Skeletal muscle satellite cell (primary cell): ENCODE measurements at regions not wholly inside any gene's neighbourhood (a gene's known extent, or its start where the extent isn't known, plus 50 kb on each side); places are given as distances from the start of the nearest gene placed in this dataset.

ENCODE experiments used
- H3K27me3 ChIP-seq: 2 replicates; pipeline ENCODE4 v1.7.0; 2013; ENCODE audit warnings: low read length; ENCODE audit not compliant: control insufficient read depth, insufficient read depth
- H3K36me3 ChIP-seq: 2 replicates; pipeline ENCODE4 v1.7.0; 2013; ENCODE audit warnings: mild to moderate bottlenecking, control low read depth, low read length; ENCODE audit not compliant: insufficient read depth
- H3K4me1 ChIP-seq: 2 replicates; pipeline ENCODE4 v1.7.0; 2013; ENCODE audit warnings: low read length; ENCODE audit not compliant: control insufficient read depth, insufficient read depth
- H3K4me2 ChIP-seq: 2 replicates; pipeline ENCODE4 v1.7.0; 2013; ENCODE audit warnings: mild to moderate bottlenecking, low read length
- H3K4me3 ChIP-seq: 2 replicates; pipeline ENCODE4 v1.7.0; 2013; ENCODE audit warnings: low read length
- H3K9ac ChIP-seq: 2 replicates; pipeline ENCODE4 v1.7.0; 2013; ENCODE audit warnings: mild to moderate bottlenecking, low read depth, low read length, moderate library complexity
- H3K9me3 ChIP-seq: replicated peaks from 2 replicates; pipeline ENCODE4 v1.7.0; 2013; ENCODE audit warnings: mild to moderate bottlenecking, control low read depth, low read length

GRCh38 chr1:219993554-219994433 is 52.5 kb downstream of the EPRS1 start:
- H3K36me3 ChIP-seq: peaks cover 21% of the 10 kb centered on the region
- no peak overlapping the region for H3K4me2 ChIP-seq
- H3K4me1 ChIP-seq: no peaks in the 10 kb centered on the region
- H3K9me3 ChIP-seq: no peaks in the 10 kb centered on the region
- H3K4me3 ChIP-seq: no peak overlapping the region
- H3K9ac ChIP-seq: no peak overlapping the region
- no peaks in the 10 kb centered on the region for H3K27me3 ChIP-seq

- Histone ChIP-seq H3K4me1 (no peaks in the 10 kb centered on the region), H3K27me3 (no peaks in the 10 kb centered on the region), H3K9me3 (no peaks in the 10 kb centered on the region), H3K4me3 (no peak overlapping the region), H3K9ac (no peak overlapping the region), H3K4me2 (no peak overlapping the region), H3K36me3 (peaks cover 32% of the 10 kb centered on the region)
Observed at GRCh38 chr1:219991919-219992318, 54.4 kb downstream of the EPRS1 start.

GRCh38 chr1:219991511-219991810 is 54.8 kb downstream of the EPRS1 start:
- Histone ChIP-seq H3K27me3 (no peaks in the 10 kb centered on the region), H3K4me2 (no peak overlapping the region), H3K36me3 (peaks cover 32% of the 10 kb centered on the region), H3K4me3 (no peak overlapping the region), H3K9me3 (no peaks in the 10 kb centered on the region), H3K9ac (no peak overlapping the region), H3K4me1 (no peaks in the 10 kb centered on the region)

- no peak overlapping the region for H3K4me2 ChIP-seq
- H3K4me1 ChIP-seq: no peaks in the 10 kb centered on the region
- H3K27me3 ChIP-seq: no peaks in the 10 kb centered on the region
- H3K9ac ChIP-seq: no peak overlapping the region
- peaks cover 32% of the 10 kb centered on the region for H3K36me3 ChIP-seq
- no peak overlapping the region for H3K4me3 ChIP-seq
- H3K9me3 ChIP-seq: no peaks in the 10 kb centered on the region
Observed at GRCh38 chr1:219990782-219991510, 55.4 kb downstream of the EPRS1 start.

GRCh38 chr1:219989766-219990165 is 56.5 kb downstream of the EPRS1 start:
- H3K4me3 ChIP-seq: no peak overlapping the region
- H3K4me2 ChIP-seq: no peak overlapping the region
- no peak overlapping the region for H3K9ac ChIP-seq
- H3K27me3 ChIP-seq: no peaks in the 10 kb centered on the region
- no peaks in the 10 kb centered on the region for H3K9me3 ChIP-seq
- H3K36me3 ChIP-seq: peaks cover 27% of the 10 kb centered on the region
- no peaks in the 10 kb centered on the region for H3K4me1 ChIP-seq

GRCh38 chr1:219988818-219989217 is 57.5 kb downstream of the EPRS1 start:
- no peaks in the 10 kb centered on the region for H3K27me3 ChIP-seq
- H3K4me3 ChIP-seq: no peak overlapping the region
- H3K9me3 ChIP-seq: no peaks in the 10 kb centered on the region
- H3K9ac ChIP-seq: no peak overlapping the region
- H3K4me1 ChIP-seq: no peaks in the 10 kb centered on the region
- peaks cover 30% of the 10 kb centered on the region for H3K36me3 ChIP-seq
- H3K4me2 ChIP-seq: no peak overlapping the region

- Histone ChIP-seq H3K4me1 (no peaks in the 10 kb centered on the region), H3K36me3 (peaks cover 31% of the 10 kb centered on the region), H3K4me3 (no peak overlapping the region), H3K27me3 (no peaks in the 10 kb centered on the region), H3K9ac (no peak overlapping the region), H3K9me3 (no peaks in the 10 kb centered on the region), H3K4me2 (no peak overlapping the region)
Observed at GRCh38 chr1:219988387-219988786, 57.9 kb downstream of the EPRS1 start.

- Histone ChIP-seq H3K27me3 (no peaks in the 10 kb centered on the region), H3K9me3 (no peaks in the 10 kb centered on the region), H3K4me1 (no peaks in the 10 kb centered on the region), H3K4me2 (no peak overlapping the region), H3K4me3 (no peak overlapping the region), H3K36me3 (peaks cover 41% of the 10 kb centered on the region), H3K9ac (no peak overlapping the region)
Observed at GRCh38 chr1:219987325-219987724, 59.0 kb upstream of the SLC30A10 start.

GRCh38 chr1:219985169-219985568 is 56.8 kb upstream of the SLC30A10 start:
- Histone ChIP-seq H3K4me1 (no peaks in the 10 kb centered on the region), H3K36me3 (peaks cover 56% of the 10 kb centered on the region), H3K9me3 (no peaks in the 10 kb centered on the region), H3K4me2 (no peak overlapping the region), H3K4me3 (no peak overlapping the region), H3K27me3 (no peaks in the 10 kb centered on the region), H3K9ac (no peak overlapping the region)
